Cardiac fibroblast (primary cell): ENCODE measurements at regions not wholly inside any gene's neighbourhood (a gene's known extent, or its start where the extent isn't known, plus 50 kb on each side); places are given as distances from the start of the nearest gene placed in this dataset.
"Not testable (repeated sequence)": the region's sequence is repeated elsewhere in the genome, so short reads cannot be mapped to it uniquely, and the experiment has no call there.

Experiments
- DNase-seq, 2 donors: peaks; one replicate each; pipeline versions ENCODE4 v3.0.0 to v3.0.0-alpha.2; 2010; ENCODE audit warnings: low read depth in 2 of 2
- H3K4me3 ChIP-seq, 2 donors: replicated peaks in 1 of 2; 1 replicate in 1 of 2; 2 replicates in 1 of 2; pipeline ENCODE4 v1.5.1; 2011; ENCODE audit warnings: low read depth in 2 of 2, low read length in 2 of 2, mild to moderate bottlenecking in 2 of 2, moderate library complexity in 1 of 2
- TF ChIP-seq, protein P1 (sequence below): IDR thresholded peaks from one replicate; pipeline ENCODE4 v1.5.1; 2011; ENCODE audit warnings: low read depth, mild to moderate bottlenecking, low read length, inconsistent platforms

DNA sequence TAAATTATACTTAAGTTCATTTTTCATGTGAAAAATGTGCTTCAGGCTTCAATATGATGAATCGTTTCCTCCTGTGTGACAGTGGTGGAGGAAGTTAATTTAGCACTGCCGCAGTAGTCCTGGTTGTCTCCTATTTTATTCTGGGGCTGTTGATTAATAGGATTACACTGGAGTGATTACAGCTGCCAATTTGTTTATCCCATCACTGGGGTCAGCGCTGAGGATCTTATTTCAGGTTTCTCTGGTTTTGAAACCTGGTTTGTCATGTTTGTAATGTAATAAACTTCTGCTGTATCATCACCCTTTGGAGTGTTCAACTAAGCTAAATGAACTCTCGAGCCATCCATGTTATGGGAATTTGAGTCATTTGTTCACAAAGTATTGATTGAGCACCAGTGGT is 241.7 kb upstream of the KCNN2 start:
- no peak overlapping the region for H3K4me3 ChIP-seq
- no peak for DNase-seq
- TF ChIP-seq, protein P1, sequence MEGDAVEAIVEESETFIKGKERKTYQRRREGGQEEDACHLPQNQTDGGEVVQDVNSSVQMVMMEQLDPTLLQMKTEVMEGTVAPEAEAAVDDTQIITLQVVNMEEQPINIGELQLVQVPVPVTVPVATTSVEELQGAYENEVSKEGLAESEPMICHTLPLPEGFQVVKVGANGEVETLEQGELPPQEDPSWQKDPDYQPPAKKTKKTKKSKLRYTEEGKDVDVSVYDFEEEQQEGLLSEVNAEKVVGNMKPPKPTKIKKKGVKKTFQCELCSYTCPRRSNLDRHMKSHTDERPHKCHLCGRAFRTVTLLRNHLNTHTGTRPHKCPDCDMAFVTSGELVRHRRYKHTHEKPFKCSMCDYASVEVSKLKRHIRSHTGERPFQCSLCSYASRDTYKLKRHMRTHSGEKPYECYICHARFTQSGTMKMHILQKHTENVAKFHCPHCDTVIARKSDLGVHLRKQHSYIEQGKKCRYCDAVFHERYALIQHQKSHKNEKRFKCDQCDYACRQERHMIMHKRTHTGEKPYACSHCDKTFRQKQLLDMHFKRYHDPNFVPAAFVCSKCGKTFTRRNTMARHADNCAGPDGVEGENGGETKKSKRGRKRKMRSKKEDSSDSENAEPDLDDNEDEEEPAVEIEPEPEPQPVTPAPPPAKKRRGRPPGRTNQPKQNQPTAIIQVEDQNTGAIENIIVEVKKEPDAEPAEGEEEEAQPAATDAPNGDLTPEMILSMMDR: no peak

DNA sequence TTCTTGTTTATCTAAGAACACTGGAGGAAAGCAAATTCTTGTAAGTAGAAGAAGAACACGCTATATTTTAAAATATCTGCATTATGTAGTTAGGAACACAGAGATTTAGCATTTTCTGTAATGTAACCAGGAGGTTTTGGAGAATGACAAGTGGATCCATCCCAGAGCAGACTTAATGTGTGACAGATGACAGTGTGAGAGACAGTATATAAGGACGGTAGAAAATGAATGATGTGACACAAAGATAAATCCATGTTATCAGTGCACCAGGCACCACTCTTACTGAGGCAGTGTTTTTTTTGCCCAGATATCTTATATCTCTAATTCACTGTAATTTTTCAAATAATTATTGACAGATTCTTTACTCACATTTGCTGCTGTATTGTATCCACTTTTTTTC is 239.0 kb upstream of the KCNN2 start:
- TF ChIP-seq, protein P1: no peak
- no peak for DNase-seq
- H3K4me3 ChIP-seq: no peak overlapping the region

DNA sequence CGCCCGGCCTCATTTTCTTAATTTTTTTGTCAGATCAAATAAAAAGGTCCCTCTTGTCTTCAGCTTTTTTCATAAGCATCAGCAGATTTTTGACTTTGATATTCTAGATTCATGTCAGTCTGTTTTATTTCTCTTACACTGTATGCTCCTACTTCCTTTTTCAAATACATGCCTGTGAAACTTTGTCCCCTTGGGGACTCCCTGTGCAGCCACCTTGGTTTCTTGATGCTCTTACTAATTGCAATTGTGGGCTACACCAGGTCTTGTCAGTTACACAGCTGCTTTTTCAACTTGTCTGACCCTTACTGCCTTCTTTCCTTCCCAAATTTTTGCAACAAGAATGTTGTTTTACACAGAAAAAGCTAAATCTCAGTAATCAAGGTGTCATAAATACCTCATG is 238.2 kb upstream of the KCNN2 start:
- H3K4me3 ChIP-seq: no peak overlapping the region
- TF ChIP-seq, protein P1: no peak
- DNase-seq: no peak

DNA sequence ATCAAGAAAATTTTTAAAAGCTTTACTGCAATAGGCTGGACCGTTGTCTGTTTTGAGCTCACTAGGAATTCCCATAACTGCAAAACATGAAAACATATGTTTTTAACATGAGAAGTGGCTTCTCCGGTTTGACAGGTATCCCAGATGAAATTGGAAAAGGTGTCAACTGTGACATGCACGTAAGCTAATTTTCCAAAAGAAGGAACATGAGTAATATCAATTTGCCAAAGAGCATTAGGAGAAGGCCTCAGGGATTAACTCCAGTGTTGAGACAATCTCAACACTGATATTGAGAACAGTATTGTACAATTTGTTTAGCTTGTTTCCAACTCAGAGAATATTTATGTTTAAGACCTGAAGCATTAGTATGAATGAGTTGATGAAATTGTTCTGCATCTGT is 215.5 kb upstream of the KCNN2 start:
- H3K4me3 ChIP-seq: no peak overlapping the region
- no peak for DNase-seq
- TF ChIP-seq, protein P1: no peak

DNA sequence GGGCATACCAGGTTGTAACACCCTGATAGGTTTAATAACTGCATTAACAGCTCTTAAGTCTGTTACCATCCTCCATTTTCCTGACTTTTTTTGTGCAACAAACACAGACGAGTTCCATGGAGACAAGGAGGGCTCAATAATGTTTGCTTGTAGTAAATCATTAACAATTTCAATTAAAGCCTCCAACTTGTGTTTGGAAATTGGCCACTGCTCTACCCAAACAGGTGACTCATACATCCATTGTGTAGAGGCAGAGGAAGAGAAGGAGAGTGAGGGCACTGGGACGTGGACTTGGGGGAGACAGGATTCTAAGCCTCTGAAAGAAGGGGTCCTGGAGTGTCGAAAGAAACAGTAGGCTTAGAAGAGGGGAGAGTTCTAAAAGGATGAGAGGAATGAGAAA is 213.6 kb upstream of the KCNN2 start:
- H3K4me3 ChIP-seq: no peak overlapping the region
- TF ChIP-seq, protein P1: no peak
- DNase-seq: no peak

DNA sequence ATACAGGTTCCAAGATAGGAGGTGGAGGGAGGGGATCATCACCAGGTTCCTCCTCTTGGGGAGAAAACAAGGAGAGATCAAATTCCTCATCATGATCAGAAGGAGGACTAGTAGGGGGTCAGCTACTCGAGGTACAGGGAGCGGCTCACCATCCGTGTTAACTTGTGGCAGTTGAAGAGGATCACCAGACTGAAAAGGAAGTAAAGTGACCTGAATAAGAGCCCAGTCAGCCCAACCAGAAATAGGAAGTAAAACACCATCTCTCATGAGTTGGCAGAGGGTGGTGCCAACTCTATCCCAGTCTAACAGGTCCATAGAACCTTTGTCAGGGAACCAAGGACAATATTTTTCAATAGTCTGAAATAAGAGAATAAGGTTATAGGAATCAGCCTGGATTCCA is 213.1 kb upstream of the KCNN2 start:
- DNase-seq, H3K4me3 ChIP-seq: not testable (repeated sequence)

DNA sequence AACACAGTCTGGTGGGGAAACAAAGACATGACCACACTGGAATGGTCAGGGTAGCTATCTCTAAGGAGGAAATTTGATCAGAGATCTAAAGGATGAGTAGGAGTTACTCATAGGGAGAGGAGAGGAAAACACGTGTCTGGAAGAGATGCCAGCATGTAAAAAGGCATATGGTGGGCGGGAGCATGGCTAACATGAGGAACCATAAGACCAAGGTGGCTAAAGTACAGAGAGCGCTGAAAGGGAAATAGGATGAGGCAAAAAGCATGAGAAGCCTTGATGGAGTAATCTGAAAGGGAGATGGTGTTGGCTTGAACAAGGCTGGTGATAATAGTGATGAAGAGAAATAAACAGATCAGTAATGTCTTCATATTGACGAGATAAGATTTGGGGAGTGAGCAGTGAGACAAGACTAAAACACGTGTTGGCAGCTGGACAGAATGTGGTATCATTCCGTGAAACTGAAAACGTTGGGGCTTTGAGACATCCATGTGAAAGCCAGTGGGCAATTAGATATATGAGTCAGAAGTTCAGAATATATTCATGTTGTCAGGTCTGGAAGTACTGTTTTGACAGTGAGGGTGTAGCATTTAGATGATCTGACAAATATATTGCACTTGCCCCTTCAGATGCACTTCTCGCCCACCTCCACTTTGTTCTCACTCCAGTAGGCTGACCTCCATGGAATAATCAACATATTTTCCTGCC is 209.1 kb upstream of the KCNN2 start:
- DNase-seq: no peak
- TF ChIP-seq, protein P1: no peak
- no peak overlapping the region for H3K4me3 ChIP-seq
